Activated naive CD4-positive, alpha-beta T cell (primary cell): ENCODE measurements at regions not wholly inside any gene's neighbourhood (a gene's known extent, or its start where the extent isn't known, plus 50 kb on each side); places are given as distances from the start of the nearest gene placed in this dataset.

Experiments
- DNase-seq, 4 experiments: peaks; one replicate each; lab custom pipeline; 2025; lab: John Stamatoyannopoulos, UW

DNA sequence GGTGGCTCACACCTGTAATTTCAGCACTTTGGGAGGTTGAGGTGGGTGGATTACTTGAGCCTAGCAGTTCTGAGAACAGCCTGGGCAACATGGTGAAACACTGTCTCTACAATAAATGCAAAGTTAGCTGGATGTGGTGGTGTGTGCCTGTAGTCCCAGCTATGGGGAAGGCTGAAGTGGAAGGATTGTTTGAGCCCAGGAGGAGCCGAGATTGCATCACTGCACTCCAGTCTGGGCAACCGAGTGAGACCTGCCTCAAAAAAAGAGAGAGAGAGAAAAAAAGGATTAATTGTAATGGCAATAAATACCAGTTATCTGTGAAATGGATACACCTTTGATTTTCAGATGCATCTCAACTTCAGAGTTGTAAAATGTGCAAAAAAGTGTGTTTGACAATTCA lies 58.8 kb downstream of the SPRY1 start:
- DNase-seq: no peak

DNA sequence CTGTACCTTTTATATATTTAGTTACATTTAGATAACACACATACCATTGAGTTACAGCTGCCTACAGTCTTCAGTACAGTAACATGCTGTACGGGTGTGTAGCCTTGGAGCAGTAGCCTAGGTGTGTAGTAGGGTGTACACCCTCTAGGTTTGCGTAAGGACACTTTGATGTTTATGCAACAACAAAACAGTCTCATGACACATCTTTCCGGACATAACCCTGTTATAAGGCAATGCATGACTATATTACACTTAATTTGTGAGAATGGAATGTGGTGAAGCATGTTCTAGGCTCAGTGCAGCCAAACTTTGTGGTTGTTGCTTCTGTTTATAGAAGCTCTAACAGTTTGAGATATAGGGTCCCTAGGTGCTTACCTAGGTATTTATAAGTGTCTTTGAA lies 65.4 kb downstream of the SPRY1 start:
- no peak for DNase-seq

- no peak for DNase-seq
These were observed 67.3 kb downstream of the SPRY1 start for GRCh38 chr4:123463869-123464268.

- DNase-seq: no peak
These were observed 68.8 kb downstream of the SPRY1 start for GRCh38 chr4:123465416-123465815.

GRCh38 chr4:123466080-123466785 lies 69.6 kb downstream of the SPRY1 start:
- no peak for DNase-seq

DNA sequence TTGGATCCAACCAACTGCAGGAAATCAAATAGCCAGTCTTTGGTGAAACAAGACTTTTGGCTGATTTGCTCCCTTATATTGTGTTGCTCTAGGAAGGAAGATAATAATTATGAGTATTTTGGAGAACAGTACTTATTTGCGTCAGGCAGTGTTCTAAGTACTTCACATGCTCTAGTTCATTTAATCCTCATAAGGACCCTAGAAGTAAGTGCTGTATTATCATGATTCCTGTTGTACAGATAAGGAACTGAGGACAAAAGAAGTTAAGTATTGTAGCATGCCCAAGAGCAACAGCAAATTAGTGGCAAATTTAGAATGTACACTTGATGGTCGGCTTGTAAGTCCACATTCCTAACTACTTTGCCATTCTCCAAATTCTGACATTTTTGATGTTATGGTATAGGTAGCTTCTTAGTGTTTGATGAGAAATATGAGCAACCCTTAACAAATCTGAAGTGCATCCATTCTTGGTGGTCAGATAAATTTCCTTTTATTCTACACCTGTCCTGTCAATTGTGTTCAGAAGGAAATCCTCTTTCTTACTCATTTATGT lies 72.0 kb downstream of the SPRY1 start:
- DNase-seq: no peak

DNA sequence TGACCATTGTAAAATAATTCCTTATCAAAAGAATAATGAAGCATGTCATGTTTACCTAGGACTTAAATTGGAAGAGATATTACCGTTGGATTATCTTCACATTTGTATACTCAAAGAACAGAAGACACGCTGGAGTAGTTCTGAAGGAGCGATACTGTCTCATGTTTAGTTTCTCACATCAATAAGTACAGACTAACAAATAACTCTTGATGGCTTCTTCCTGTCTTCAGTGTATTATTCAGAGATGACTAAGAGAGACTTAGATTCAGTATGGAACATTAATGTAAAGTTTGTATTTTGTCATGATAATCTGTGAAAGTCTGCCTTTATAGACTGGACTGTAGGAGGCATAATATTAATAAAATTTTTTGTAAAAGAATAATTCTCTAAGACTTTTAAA lies 72.7 kb downstream of the SPRY1 start:
- DNase-seq: no peak

DNA sequence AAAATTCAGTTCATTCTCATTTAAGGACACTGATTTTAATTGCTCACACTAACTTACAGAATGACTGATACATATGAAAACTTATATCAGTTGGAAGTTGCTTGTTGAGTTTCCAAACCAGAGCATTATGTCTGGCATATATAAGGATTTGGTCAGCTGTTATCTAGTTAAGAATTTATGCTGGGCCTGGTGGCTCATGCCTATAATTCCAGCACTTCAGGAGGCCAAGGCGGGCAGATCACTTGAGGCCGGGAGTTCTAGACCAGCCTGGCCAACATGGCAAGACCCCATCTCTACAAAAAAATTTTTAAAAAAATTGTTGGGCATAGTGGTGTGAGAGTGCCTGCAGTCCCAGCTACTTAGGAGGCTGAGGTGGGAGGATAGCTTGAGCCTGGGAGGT lies 73.1 kb downstream of the SPRY1 start:
- DNase-seq: no peak

DNA sequence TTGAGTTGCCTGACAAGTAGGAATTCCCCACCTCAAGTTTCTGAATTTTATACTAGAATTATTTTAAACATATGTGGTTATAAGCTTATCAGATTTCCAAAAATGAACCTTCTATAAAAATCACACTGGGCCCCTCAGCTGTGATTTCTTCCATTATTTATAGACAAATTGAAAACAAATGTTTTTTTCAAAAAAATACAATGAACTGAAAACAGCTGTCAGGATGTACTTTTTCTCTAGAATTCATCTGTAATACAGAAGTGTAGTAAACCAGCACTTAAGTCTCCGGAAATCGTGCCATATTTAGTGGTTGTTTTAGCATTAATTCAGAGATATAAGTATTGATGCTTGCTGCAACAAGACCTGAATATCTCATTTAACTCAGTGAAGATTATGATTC lies 74.0 kb downstream of the SPRY1 start:
- DNase-seq: no peak

- no peak for DNase-seq
These were observed 75.2 kb downstream of the SPRY1 start for GRCh38 chr4:123471655-123472369.

DNA sequence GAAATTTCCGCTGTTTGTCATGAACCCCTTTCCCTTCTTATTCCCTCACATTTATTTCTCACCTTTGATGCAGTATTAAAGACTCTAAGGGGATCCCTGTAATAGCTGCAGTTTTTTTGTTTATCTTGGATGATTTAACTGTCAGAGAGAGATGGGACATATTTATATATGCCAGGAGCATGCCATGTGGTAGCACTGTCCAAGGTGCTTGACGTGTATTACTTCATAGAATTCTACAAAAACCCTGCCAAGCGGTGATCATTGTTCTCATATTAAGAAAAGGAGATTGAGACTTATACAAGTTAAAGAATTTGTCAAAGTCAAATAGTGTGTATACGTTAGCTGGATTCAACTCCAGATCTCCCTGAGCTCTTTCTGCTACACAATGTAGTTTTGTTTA lies 78.2 kb downstream of the SPRY1 start:
- no peak for DNase-seq

DNA sequence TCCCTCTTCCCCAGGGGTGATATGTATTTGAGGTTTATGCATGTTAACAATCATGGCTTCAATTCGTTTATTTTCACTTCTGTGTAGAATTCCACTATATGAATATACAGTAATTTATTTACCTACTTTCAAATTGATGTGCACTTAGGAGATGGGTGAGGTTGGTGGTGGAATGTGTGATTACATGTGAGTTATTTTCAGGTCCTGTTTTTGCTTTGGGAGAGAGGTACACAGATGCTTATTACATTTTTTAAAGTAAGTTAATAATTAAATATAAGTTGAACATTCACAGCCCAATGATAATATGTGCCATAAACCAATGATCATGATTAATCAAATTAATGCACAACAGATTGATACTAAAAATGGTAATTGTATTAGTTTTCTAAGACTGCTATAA lies 79.5 kb downstream of the SPRY1 start:
- no peak for DNase-seq

DNA sequence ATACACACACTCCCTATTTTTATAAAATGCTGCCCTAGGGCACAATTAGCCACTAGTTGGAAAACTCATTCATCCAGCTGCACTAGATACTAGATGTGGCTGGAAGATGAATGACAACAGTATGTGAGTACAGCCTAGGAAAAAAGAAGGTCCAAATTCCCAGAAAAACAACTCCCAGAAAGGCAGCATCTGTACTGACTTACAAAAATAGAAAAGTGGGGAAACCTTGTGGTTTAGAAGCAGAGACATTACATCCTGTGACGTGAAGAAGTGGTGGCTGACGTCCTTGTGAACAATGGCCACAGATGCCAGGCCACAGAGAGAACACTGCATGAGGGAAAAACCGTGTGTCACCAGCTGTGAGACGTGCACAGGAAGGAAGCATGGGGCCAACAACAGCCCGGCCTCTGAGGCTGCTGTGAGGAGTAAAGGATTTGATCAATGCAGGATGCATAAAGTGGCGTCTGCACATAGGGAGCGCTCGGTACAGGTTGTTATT lies 81.2 kb downstream of the SPRY1 start:
- no peak for DNase-seq

- no peak for DNase-seq
These were observed 82.3 kb downstream of the SPRY1 start for GRCh38 chr4:123478859-123479345.

DNA sequence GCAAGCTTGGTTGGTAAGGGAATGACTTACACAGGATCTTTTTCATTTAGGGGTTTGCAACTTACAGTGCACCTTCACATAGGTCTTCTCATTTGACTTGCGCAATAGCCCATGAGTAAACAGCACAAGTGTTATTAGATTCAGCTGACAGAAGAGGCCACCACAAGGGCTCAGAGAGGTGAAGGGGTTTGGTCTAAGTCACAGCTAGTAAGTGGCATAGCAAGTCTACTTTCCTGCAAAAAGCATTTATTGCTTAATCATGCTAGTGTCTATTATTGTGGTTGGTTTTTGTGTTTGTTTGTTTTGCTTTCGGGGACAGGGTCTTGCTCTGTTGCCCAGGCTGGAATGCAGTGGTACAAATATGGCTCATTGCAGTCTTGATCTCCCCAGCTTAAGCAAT lies 83.3 kb downstream of the SPRY1 start:
- DNase-seq: no peak

GRCh38 chr4:123480706-123481418 lies 84.3 kb downstream of the SPRY1 start:
- DNase-seq: no peak

- no peak for DNase-seq
These were observed 85.1 kb downstream of the SPRY1 start for GRCh38 chr4:123481717-123482116.

- DNase-seq: no peak
These were observed 87.8 kb downstream of the SPRY1 start for GRCh38 chr4:123484291-123484926.

DNA sequence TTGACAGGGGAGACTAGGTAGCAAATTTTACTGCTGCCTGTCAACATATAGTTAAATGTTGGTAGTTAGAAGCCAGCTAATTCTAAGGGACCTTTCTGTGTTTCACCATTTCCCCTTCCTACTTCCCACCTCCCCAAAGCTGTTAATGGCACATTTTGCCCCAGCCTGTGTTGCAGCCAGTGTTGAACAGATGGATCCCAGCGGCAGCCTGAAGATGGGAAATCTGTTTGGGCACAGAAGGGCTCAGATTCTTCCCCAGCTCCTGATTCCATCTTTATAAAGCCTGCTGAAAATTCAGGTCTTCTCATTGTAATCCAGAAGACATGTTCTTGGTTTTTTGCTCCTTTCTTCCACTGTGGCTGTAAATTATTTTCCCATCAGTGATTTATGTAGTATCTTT lies 89.0 kb downstream of the SPRY1 start:
- DNase-seq: no peak

DNA sequence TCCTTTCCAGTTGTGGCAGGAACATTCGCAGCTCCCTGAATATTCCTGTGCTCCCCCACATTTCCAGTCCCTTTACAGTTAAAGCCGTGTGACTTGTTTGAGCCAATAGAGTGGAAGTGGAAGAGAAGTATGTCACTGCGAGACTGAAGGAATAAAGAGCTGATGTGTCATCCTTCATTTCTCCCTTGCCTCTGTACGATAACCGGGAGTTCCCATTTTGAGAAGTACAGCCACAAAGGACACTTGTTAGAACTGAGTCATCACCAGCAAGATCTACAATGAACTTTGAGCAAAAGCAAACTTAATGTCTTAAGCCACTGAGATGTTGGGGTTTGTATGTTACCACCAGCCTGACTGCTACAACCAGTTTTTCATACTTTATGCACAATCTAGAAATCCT lies 92.3 kb downstream of the SPRY1 start:
- no peak for DNase-seq

DNA sequence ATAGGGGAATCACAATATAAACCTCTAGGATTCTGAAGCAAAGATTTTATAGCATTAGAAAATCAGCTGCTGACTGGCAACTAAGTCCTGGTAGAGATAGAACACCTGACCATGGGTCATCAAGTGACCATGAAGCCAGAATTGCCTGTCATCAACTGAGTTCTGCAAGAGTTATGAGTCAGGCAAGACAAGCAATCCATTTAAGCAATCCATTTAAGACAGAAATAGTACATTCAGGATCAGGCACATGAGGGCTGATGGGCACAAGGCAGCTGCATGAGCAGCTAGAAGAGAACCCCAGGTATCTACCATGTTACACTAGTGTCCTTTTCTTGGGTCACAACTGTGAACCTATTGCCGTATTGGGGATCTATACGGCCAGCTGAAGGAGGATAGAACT lies 98.9 kb downstream of the SPRY1 start:
- no peak for DNase-seq

- no peak for DNase-seq
These were observed 99.8 kb downstream of the SPRY1 start for GRCh38 chr4:123496421-123496820.
